Omental fat pad (tissue), 3 donors: ENCODE measurements at regions not wholly inside any gene's neighbourhood (a gene's known extent, or its start where the extent isn't known, plus 50 kb on each side); places are given as distances from the start of the nearest gene placed in this dataset.

Experiments used
- ATAC-seq: fragments of 150-250 bp; one replicate; pipeline ENCODE4 v1.9.1; 2016; ENCODE audit warnings: mild to moderate bottlenecking, moderate library complexity; ENCODE audit not compliant: low FRiP score
- DNase-seq: peaks from one replicate; pipeline ENCODE4 v3.0.0-alpha.2; 2019; ENCODE audit warnings: low spot score
- TF ChIP-seq, protein P1 (sequence below), 3 donors: fragments of 450-650 bp; IDR thresholded peaks; one replicate each; pipeline ENCODE4 v1.5.1; 2016 to 2017; ENCODE audit warnings: antibody characterized with exemption in 3 of 3, mild to moderate bottlenecking in 3 of 3, moderate library complexity in 2 of 3

DNA sequence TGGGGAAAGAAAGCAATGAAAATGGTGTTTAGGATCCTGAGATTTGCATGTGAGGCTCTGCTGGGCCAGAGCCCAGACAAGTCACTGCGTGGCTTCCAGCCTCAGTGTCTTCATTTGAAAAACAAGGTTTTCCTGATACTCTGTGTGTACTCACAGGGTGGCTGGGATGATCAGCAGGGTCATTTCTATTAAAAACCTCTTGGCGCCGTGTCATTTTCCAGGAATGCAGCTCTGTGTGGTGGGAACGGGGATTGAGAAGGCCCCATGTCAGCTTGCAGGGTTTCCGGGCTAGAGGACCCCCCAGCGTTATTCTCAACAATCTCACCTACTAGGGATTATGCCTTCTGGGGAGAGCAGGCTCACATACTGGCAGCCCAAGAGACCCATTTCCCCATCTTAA, 73.5 kb downstream of the FOXL1 start:
- TF ChIP-seq, protein P1, sequence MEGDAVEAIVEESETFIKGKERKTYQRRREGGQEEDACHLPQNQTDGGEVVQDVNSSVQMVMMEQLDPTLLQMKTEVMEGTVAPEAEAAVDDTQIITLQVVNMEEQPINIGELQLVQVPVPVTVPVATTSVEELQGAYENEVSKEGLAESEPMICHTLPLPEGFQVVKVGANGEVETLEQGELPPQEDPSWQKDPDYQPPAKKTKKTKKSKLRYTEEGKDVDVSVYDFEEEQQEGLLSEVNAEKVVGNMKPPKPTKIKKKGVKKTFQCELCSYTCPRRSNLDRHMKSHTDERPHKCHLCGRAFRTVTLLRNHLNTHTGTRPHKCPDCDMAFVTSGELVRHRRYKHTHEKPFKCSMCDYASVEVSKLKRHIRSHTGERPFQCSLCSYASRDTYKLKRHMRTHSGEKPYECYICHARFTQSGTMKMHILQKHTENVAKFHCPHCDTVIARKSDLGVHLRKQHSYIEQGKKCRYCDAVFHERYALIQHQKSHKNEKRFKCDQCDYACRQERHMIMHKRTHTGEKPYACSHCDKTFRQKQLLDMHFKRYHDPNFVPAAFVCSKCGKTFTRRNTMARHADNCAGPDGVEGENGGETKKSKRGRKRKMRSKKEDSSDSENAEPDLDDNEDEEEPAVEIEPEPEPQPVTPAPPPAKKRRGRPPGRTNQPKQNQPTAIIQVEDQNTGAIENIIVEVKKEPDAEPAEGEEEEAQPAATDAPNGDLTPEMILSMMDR (IDR thresholded peaks at IDR 0.05): no peak

DNA sequence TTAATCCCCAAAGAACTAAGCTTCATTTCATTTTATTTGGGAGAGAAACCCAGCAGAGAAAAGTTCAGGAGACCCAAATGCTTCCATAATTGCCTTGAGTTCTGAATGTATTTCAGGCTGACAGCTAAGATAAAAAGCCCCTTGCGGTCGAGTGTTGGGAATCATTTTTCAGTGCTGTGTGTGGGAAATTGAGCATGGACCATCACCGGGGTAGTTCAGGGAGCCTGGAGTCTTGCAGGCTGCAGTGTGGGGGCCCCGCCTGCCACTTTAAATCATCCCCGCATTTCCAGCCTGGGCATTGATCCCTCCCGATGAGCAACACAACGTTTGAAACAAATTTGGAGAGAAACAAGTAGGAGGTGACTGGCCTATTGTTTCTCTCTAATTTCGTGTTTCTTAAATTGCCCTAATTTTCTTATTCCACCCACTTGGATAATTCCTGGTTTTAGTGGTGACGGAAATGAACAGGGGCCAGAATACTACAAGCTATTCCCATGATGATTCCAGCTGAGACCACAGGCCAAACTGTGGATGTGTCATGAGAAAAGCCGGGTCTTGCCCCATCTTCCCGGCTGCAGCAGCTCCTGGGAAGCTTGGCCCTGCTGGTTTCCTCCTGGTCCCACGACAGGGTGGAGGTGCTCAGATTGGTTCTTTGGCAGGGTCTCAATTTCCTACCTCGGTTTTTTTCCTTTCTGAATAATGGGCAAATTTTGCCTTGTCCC, 75.1 kb downstream of the FOXL1 start:
- DNase-seq (no peak), ATAC-seq (no peak)
- TF ChIP-seq, protein P1 (IDR thresholded peaks at IDR 0.05): no peak

More for the DNA sequence above, 73.5 kb downstream of the FOXL1 start:
- DNase-seq: no peak
- ATAC-seq: no peak

- TF ChIP-seq, protein P1 (IDR thresholded peaks at IDR 0.05): no peak
- DNase-seq: no peak
- ATAC-seq: no peak
Measured at GRCh38 chr16:86657972-86658371, 79.6 kb downstream of the FOXL1 start.

DNA sequence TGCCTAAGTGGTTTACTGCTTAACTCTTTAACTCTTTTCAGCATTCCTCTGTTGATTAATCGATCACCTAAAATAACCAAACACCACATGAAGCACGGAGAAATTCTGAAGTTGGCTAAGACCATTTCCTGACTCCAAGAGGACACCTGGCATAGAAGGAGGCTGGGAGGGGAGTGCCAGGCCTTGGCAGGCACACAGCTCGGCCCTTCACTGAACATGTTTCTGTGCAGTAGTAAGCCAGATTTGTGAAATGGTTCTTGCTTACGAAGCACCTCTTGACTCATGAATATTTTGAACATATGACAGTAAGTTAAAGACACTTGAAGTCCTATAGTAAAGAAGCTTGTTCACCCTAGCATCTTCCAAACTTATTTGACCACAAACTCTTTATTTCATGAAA, 82.3 kb downstream of the FOXL1 start:
- DNase-seq: no peak
- no peak for ATAC-seq
- TF ChIP-seq, protein P1 (IDR thresholded peaks at IDR 0.05): no peak

DNA sequence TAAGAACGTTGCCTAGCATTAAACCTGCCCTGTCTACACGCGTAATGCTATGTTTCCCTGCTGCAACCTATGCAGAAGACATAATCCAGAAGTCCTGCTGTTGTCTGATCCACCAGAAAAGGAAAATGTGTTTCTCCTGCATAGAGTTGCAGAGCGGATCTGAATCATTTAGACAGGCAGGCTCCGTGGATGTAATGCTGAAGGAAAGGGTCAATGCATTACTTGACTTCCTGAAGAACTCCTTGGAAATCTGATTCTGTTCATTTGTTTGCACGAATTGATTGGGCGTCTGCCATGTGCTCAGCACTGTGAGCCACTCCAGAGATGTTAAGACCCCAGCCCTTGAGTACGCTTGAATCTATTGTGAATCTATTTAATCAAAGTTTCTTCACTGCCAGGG, 83.4 kb downstream of the FOXL1 start:
- DNase-seq (no peak), ATAC-seq (no peak)
- TF ChIP-seq, protein P1 (IDR thresholded peaks at IDR 0.05): no peak

DNA sequence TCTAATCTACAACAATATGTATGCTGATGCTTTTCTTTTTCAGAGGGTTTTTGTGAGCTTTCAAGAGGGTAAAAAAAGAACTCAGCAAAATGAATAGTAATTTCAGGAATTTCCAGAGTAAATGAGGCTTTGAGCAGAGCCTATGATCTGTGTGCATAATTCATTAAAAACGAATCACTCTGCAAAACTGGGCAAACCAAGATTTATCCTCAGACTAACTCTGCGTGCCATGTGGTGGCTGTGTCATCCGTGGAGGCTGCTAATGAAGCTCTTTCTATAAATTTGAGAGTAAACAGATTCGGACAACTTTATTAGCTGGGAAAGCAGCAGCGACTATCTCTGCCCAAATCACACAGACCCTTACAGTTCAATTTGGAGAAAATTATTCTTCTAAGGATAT, 83.8 kb downstream of the FOXL1 start:
- no peak for DNase-seq
- TF ChIP-seq, protein P1 (IDR thresholded peaks at IDR 0.05): no peak
- ATAC-seq: no peak

DNA sequence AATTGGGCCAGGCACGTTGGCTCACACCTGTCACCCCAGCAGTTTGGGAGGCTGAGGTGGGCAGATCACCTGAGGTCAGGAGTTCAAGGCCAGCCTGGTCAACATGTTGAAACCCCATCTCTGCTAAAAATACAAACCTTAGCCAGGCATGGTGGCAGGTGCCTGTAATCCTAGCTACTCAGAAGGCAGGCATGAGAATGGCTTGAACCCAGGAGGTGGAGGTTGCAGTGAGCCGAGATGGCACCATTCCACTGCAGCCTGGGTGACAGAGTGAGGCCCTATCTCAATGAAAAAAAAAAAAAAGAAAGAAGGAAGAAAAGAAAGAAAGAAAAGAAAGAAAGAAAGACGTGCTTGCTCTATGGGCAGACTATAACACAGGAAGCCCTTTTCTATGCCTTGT, 84.4 kb downstream of the FOXL1 start:
- ATAC-seq (no peak), DNase-seq (no peak)
- TF ChIP-seq, protein P1 (IDR thresholded peaks at IDR 0.05): no peak
